Esophagus muscularis mucosa (tissue), 4 donors: ENCODE measurements at regions not wholly inside any gene's neighbourhood (a gene's known extent, or its start where the extent isn't known, plus 50 kb on each side); places are given as distances from the start of the nearest gene placed in this dataset.

Experiments
- DNase-seq: peaks from one replicate; pipeline ENCODE4 v3.0.0-alpha.2; 2017; ENCODE audit errors: extremely low spot score
- H3K27ac ChIP-seq, 4 donors: fragments of 200-600 bp; sonication (generic); replicated peaks in 1 of 4; 1 replicate in 3 of 4; 2 replicates in 1 of 4; pipeline ENCODE4 v1.5.1; 2016 to 2019; ENCODE audit warnings: mild to moderate bottlenecking in 1 of 4
- H3K27me3 ChIP-seq, 4 donors: fragments of 200-600 bp; sonication (generic); one replicate each; pipeline versions ENCODE4 v1.5.1 to v1.6.0; 2016 to 2019
- H3K36me3 ChIP-seq, 4 donors: fragments of 200-600 bp; sonication (generic); one replicate each; pipeline ENCODE4 v1.5.1; 2016 to 2019
- H3K4me1 ChIP-seq, 4 donors: fragments of 200-600 bp; sonication (generic); one replicate each; pipeline ENCODE4 v1.5.1; 2016 to 2019
- H3K4me3 ChIP-seq, 4 donors: fragments of 200-600 bp; sonication (generic); 1 replicate in 2 of 4; 2 replicates in 2 of 4; pipeline ENCODE4 v1.5.1; 2016 to 2019; ENCODE audit warnings: mild to moderate bottlenecking in 4 of 4, moderate library complexity in 1 of 4
- H3K9me3 ChIP-seq, 4 donors: fragments of 200-600 bp; sonication (generic); 1 replicate in 3 of 4; 2 replicates in 1 of 4; pipeline ENCODE4 v1.5.1; 2016 to 2019
- EP300 ChIP-seq: sonication (generic); formaldehyde crosslinking; IDR thresholded peaks from one replicate; pipeline ENCODE4 v1.6.1; 2017; ENCODE audit warnings: antibody characterized with exemption
- POLR2A ChIP-seq: fragments of 450-650 bp; IDR thresholded peaks from one replicate; pipeline ENCODE4 v1.6.1; 2017; ENCODE audit warnings: antibody characterized with exemption, moderate library complexity, mild to moderate bottlenecking, low read depth
- POLR2AphosphoS5 ChIP-seq, 2 donors: sonication (generic); formaldehyde crosslinking; IDR thresholded peaks; one replicate each; pipeline ENCODE4 v1.6.1; 2017; ENCODE audit warnings: antibody characterized with exemption in 2 of 2
- whole genome bisulfite sequencing: methylation state at CpG from one replicate; pipeline ENCODE4 v1.1.5; 2018; 5-methylcytosine and 5-hydroxymethylcytosine counted together
- intact Hi-C: fragments of 100-400 bp; cut with DNase I; formaldehyde crosslinking; loops from one replicate; pipeline ENCODE4 v1.15.1; 2023
- TF ChIP-seq, protein P1 (sequence below), 3 experiments: fragments of 200-600 bp in 2 of 3; fragments of 450-650 bp in 1 of 3; sonication (generic) in 2 of 3; IDR thresholded peaks; one replicate each; pipeline ENCODE4 v1.5.1; 2017 to 2019; ENCODE audit warnings: antibody characterized with exemption in 3 of 3, mild to moderate bottlenecking in 2 of 3, moderate library complexity in 1 of 3

DNA sequence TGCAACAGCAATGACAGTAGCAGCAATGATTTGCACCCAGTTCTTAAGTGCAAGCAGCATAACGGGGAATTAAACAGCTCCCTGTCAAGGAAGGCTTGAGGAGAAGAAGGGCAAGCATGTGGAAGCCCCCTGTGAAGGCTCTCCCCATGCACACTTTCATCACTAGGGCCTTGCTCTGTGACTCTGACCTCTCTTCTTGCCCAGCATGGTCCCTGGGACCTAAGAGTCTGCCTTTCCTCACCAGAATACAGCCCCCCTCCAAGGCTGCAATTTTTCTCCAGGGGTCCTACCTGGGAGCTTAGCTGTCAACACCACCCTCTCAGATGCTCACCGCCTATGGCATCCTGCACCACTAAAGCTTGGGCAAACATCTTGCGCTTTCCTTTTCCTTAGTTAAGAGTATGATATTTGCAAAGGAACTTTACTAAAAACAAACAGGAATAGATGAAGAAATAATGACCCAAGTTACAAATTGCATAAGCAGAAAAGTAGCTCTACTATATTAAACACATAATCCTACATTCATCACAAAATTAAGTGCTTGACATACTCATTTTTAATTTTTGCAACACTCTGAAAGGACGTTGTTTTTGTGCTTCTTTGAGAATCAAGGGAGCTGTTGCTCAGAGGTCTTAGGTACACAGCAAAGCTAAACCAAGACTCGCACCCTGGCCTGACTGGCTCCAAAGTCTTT lies 187.6 kb downstream of the ADAMTS15 start:
- H3K27ac ChIP-seq = peak overlapping the region; percentile 56 to 74 (median 66)
- peak; percentile 62 for DNase-seq
- intact Hi-C loops = no loop called here
- peaks cover 3 to 48% (median 45%) of the 10 kb centered on the region in 4 donors for H3K4me1 ChIP-seq
- no peak for TF ChIP-seq POLR2AphosphoS5 (IDR thresholded peaks at IDR 0.05)
- TF ChIP-seq EP300 = no peak
- TF ChIP-seq, protein P1, sequence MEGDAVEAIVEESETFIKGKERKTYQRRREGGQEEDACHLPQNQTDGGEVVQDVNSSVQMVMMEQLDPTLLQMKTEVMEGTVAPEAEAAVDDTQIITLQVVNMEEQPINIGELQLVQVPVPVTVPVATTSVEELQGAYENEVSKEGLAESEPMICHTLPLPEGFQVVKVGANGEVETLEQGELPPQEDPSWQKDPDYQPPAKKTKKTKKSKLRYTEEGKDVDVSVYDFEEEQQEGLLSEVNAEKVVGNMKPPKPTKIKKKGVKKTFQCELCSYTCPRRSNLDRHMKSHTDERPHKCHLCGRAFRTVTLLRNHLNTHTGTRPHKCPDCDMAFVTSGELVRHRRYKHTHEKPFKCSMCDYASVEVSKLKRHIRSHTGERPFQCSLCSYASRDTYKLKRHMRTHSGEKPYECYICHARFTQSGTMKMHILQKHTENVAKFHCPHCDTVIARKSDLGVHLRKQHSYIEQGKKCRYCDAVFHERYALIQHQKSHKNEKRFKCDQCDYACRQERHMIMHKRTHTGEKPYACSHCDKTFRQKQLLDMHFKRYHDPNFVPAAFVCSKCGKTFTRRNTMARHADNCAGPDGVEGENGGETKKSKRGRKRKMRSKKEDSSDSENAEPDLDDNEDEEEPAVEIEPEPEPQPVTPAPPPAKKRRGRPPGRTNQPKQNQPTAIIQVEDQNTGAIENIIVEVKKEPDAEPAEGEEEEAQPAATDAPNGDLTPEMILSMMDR (IDR thresholded peaks at IDR 0.05) = no peak
- TF ChIP-seq POLR2A = no peak
- no peaks in the 10 kb centered on the region for H3K9me3 ChIP-seq
- H3K27me3 ChIP-seq = no peaks in the 10 kb centered on the region
- no peak overlapping the region for H3K4me3 ChIP-seq
- H3K36me3 ChIP-seq = no peaks in the 10 kb centered on the region
- 62% methylated on average over 5 of the region's 5 CpGs for WGBS

DNA sequence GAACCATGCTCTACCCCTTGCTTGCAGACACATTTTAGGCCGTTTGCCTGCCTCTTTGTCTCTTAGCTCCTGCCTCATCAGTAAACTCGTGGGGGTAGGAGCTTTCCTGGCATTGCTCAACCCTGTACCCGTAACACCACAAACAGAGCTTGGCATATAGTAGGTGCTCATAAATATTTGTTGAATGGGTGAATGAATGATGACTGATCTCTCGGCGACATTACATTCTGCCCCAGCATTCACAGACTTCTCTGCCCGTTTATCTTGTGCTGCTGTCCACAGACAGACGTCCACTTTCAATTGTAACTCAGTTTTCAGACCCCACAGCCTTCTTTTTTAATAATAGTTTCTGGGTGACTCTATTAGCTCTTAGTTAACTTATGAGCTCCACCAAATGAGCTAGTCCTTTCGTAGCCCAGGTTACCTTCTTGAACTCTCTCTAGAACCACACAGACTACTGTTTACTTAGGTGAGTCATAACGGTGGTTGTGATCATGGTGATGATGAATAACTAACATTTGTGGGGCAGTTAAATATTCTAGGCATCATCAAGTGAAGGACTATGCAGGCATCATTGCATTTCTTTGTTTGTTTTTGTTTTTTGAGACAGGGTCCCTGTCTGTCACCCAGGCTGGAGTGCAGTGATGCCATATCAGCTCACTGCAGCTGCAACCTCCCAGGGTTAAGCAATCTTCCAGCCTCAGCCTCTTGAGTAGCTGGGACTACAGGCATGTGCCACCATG lies 188.4 kb downstream of the ADAMTS15 start:
- intact Hi-C loops = no loop called here
- H3K36me3 ChIP-seq = no peaks in the 10 kb centered on the region
- peaks cover 3 to 48% (median 45%) of the 10 kb centered on the region in 4 donors for H3K4me1 ChIP-seq
- no peak for DNase-seq
- TF ChIP-seq, protein P1 (IDR thresholded peaks at IDR 0.05) = no peak
- no peak for TF ChIP-seq EP300
- TF ChIP-seq POLR2AphosphoS5 (IDR thresholded peaks at IDR 0.05) = peak in 1 of 2 donors; percentile 10
- TF ChIP-seq POLR2A = no peak
- 61% methylated on average over 9 of the region's 9 CpGs for WGBS
- no peaks in the 10 kb centered on the region for H3K27me3 ChIP-seq
- no peaks in the 10 kb centered on the region for H3K9me3 ChIP-seq
- no peak overlapping the region for H3K4me3 ChIP-seq
- H3K27ac ChIP-seq = peak overlapping the region; percentile 56 to 74 (median 66)

DNA sequence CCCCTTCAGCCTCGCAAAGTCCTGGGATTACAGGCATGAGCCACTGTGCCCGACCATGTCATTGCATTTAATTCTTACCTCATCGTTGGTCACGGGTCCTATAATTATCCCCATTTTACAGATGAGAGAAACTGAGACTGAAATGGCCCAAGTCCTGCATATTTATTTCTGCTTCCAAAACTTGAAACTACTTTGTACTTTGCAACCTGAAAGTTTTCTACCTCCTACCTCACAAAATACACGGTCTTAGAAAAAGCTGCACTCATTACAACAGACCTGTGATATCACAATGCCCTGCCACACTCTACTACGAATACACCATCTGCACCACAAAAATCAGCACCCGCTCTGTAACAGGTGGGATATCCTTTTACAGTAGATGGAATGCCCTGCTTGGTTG lies 189.1 kb downstream of the ADAMTS15 start:
- H3K4me3 ChIP-seq = no peak overlapping the region
- DNase-seq = peak; percentile 55
- no peaks in the 10 kb centered on the region for H3K9me3 ChIP-seq
- WGBS = 90% methylated on average over 7 of the region's 7 CpGs
- H3K27ac ChIP-seq = peak overlapping the region in 2 of 4 donors; percentile 64 to 74
- intact Hi-C loops = no loop called here
- TF ChIP-seq, protein P1 (IDR thresholded peaks at IDR 0.05) = no peak
- TF ChIP-seq POLR2AphosphoS5 (IDR thresholded peaks at IDR 0.05) (no peak), POLR2A (no peak), EP300 (no peak)
- peaks cover 3 to 48% (median 45%) of the 10 kb centered on the region in 4 donors for H3K4me1 ChIP-seq
- no peaks in the 10 kb centered on the region for H3K27me3 ChIP-seq
- no peaks in the 10 kb centered on the region for H3K36me3 ChIP-seq

DNA sequence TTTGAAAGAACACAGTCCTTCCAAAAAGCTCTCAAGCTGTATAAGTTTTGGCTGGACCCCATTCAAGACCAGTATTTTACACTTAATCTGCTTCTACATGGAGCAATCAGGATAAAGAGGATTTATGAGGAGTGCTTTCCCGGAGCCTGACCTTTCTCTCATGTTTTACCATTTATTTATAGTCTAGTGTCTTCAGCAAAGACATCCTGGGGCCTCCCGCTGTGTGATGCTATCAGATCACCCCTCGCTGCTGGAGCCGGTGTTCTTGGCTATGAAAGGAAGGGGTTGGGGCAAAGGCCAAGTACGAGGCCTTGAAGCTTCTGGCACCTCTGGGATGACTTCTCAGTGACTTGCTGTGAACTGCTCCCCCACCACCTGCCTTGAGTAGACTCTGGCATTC lies 189.6 kb downstream of the ADAMTS15 start:
- H3K4me3 ChIP-seq = no peak overlapping the region
- no peaks in the 10 kb centered on the region for H3K27me3 ChIP-seq
- intact Hi-C loops = no loop called here
- peak overlapping the region in 1 of 4 donors; percentile 37 for H3K27ac ChIP-seq
- no peaks in the 10 kb centered on the region for H3K9me3 ChIP-seq
- H3K4me1 ChIP-seq = peaks cover 3 to 48% (median 45%) of the 10 kb centered on the region in 4 donors
- peak; percentile 70 for DNase-seq
- no peaks in the 10 kb centered on the region for H3K36me3 ChIP-seq
- TF ChIP-seq POLR2A = no peak
- TF ChIP-seq POLR2AphosphoS5 (IDR thresholded peaks at IDR 0.05) = no peak
- TF ChIP-seq, protein P1 (IDR thresholded peaks at IDR 0.05) = no peak
- no peak for TF ChIP-seq EP300
- WGBS = 48% methylated on average over 5 of the region's 5 CpGs
